Stimulated activated naive CD8-positive, alpha-beta T cell treated with anti-CD3 and anti-CD28 coated beads, Interleukin-15, Interleukin-2, amounts not matched to agents 100 U/mL and 50 U/mL, for 24 hours (primary cell): ENCODE measurements at regions not wholly inside any gene's neighbourhood (a gene's known extent, or its start where the extent isn't known, plus 50 kb on each side); places are given as distances from the start of the nearest gene placed in this dataset.

Source experiments
- ATAC-seq: fragments of 150-1000 bp; cut with Tn5 transposase; one replicate; pipeline ENCODE4 v1.10.0; 2021
- DNase-seq: peaks from one replicate; pipeline ENCODE4 v3.0.0; 2021

DNA sequence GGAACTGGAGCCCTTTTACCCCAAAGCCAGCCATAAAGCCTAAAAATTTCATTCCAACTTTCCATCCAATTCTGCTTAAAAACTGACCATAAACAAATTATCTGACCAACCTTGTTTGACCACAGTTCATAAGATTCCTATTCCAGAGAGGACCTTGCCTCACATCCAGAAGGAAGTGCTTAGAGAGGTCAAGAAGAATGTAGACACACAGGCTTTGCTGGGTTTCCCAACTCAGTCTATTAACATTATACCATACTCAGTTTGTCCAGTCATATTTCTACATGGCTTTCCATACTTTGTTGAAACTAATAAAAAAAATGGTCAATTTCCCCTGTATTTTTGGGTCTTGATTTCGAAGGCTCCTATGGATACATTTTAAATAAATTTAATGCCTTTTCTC is 1522.5 kb downstream of the ARAP2 start:
- no peak for ATAC-seq
- DNase-seq: no peak

DNA sequence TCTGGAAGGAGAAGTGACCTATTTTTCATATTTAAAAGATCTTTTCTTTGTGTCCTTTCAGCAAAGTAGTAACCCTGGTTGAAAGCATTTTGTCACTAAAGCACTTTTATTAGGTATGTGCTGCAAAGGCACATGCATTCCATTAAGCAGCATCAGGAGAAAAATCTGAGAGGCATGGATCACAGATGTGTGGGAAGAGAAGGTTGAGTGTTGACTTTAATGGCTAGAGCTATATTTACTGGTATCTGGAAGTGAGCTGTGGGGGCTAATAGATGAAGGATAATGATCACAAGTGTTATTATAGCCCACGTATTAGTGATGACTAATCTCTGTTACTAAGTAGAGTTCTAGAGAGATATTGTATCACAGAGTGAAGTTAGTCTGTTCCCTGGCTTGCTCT is 1520.7 kb downstream of the ARAP2 start:
- ATAC-seq (no peak), DNase-seq (no peak)

DNA sequence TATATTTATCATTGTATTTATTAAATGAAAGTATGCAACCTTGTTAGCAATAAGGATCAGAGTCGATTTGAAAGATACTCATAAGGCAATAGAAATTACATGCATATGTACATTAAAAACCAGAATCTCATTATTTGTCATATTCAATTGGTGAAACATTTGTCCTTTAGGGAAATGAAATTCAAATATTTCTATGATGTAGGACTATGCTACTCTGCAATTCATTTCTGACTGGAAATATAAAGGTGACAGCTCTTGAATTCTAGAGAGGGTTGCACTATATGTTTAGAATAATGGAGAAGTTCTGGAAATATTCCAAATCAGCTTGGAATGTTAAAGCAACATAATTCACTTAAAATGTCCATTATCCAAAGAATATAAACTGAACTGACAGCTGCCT is 1519.8 kb downstream of the ARAP2 start:
- no peak for ATAC-seq

DNA sequence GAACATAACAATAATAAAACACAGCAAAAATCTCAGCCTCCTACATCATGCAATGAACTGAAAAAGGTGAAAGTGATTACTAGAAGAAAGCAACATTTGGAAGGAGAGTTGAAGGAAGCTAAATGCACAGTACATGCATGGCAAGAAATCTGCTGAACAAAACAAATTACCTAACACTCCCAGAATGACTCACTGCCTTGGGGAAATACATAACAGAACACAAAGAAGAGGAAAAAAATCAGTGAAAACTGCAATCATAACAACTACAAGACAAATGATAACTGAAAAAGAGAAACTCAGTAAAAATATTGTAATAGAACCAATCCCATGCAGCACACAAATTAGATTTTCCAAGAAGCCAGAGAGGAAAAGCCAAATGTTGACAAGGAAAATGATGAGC is 1513.2 kb downstream of the ARAP2 start:
- ATAC-seq (no peak), DNase-seq (no peak)

More for the DNA sequence above, 1519.8 kb downstream of the ARAP2 start:
- no peak for DNase-seq

DNA sequence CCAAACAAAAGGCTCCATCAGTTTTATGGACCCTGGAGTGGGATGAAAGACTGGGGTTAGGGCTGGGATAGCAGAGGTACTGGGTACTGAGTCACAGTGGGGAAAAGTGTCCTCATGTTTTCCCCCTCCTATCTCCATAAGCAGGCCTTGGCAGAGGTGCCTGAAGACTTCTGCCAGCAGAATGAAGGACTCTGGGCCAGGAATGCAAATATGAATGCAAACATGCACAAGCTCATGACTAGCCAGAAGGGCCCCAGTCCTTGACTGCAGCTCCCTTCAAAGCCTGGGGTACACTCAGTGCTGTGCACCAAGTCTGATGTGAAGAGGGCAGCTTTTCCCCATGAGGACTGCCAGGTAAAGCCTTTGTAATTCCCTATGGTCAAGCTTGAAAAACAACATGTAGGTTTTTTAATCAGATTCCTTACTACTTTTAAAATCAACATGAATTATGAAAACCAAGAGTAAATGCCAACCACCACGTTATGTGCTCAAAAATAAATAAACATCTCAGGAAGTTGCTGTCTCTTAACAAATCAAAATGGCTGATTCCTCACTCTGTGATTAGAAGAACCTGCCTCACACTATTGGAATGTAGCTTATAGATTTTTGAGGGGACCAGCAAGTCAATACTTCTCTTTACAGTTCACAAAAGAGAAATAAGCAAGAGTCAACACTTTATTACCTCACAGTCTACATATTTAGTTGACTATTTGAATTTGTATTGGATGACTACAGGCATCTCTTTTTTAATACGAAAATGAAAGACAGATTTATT is 1512.0 kb downstream of the ARAP2 start:
- ATAC-seq (no peak), DNase-seq (no peak)

DNA sequence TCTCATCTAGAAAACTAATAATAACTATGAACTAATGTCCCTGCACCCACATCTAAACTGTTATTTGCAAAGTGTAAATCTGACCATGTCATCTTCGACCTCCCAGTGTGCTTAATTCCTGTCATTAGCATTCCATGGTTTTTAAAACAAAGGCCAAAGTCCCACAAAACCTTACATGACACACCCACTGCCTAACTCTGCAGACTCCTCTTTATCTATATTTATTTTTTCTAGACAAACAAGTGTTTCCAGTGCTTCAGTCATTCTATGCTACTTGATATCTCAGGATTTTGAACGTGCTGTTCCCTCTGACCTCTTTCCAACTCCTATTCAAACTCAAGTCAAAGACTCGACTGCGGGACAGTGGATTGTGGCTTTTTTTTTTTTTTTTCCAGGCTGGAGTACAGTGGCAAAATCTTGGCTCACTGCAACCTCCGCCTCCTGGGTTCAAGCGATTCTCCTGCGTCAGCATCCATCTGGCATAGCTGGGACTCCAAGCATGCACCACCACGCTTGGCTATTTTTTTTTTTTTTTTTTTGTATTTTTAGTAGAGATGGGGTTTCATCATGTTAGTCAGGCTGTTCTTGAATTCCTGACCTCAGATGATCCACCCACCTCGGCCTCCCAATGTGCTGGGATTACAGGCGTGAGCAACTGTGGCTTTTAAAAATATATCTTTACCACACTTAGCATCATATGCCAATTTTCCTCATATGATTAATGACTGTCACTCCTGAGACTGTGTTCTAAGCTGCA is 1511.0 kb downstream of the ARAP2 start:
- DNase-seq: no peak
- ATAC-seq: no peak

DNA sequence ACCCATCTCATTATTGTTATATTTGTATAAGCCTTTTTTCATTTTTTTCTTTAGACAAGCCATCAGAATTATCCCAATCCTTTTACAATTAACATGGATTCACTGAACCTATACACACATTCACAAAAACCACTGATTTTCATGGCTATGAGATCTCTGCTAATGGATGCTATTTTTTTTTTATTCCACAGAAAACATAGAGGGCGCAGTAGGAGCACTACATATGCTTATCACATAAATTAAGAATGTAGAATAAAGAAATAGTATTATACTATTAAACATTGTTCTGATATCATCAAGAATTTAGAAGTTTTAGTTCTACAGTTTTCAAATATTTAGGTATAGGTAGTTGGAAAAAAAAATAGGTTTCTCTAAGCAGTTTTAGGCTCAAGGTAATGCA is 1477.4 kb downstream of the ARAP2 start:
- ATAC-seq: no peak
- DNase-seq: no peak

DNA sequence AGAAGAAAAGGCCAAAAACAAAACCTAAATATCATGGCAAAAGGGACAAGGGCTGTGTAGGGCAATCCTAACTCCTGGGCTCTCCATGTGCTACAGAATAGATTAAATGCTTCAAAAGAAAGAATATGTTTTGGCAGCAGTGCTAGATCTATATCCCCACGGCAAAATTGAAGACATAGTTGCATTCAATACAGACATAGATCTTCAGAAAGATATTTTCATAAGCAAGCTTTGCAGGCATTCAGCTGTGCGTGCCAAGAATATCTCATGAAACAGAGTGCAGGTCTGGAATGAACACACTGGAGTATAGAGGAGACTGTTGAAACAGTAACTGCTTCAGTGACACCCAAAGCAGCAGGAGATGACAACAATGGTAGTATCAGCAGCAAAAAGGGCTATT is 1476.9 kb downstream of the ARAP2 start:
- no peak for ATAC-seq
- no peak for DNase-seq

DNA sequence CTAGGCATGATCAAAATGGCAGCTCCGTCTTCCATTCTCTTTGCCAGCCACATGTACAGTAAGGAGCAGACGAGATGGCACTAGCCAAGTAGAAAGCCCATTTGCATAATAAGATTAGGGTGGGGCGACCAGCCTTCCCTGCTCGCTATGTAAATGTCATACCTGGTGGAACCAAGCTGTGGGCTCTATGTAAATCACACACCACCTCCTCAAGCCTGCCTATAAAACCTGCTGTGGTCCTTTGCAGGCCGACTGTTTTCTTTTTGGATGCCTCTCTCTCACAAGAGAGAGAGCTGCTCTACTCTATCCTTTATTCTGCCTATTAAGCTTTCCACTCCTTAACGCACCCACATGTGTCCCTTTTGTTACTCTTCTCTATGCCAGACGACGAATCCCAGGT is 1472.7 kb downstream of the ARAP2 start:
- no peak for ATAC-seq
- DNase-seq: no peak

DNA sequence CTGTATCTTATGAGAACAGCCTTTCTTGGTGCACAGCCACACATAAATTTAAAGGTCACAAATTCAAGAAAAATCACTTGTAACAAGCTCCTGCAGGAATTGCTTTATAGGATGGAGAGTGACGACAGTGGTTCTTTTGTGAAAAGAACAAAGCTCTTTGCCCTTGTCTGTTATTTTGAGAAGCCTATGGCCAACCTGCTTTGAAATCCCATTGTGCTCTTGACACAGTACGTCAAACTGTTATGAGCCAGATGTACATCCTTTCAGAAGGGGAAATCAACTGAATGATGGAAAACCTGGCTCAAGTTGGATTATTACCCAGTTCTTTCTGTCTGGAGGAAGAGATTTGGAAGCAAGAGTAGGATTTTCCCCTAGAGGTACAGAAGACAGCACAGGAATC is 1454.2 kb downstream of the ARAP2 start:
- no peak for ATAC-seq

DNA sequence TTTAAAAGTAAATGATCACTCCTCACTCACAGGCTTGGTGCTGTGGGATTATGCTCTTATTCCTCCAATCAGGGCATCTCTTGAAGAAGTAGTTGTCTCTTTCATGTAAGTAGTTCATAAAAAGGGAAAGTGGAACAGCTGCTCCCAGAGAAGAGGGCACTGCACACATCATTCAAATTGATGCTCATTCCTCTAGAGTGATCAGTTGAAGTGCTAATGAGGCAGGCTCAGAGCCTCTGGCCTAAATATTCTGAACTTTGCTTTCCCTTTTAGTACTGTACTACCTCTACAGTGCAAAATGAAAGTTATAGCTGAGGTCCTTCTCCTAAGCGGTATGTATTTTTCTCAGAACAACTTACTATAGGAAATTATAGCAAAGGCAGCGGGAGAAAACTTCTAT is 1453.1 kb downstream of the ARAP2 start:
- no peak for DNase-seq
- no peak for ATAC-seq

More for the DNA sequence above, 1454.2 kb downstream of the ARAP2 start:
- DNase-seq: no peak

DNA sequence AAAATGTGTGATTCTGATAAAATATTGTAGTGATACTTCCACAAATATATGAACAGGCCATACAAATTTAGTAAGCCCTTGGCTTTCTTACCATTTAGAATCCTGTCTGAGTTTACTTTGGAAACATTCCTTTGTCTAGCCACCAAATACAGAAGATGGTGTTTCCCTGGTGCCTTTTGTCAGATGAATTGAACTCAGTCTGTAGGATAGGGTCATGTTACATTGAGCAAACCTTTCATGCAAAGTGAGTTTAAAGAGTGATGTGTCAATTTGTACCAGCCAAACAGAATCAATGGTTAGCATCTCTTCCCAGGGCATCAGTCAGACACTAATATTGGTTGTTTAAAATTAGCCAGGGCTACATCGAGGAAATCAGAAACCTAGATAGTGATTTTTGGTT is 1443.4 kb downstream of the ARAP2 start:
- no peak for DNase-seq
- ATAC-seq: no peak

DNA sequence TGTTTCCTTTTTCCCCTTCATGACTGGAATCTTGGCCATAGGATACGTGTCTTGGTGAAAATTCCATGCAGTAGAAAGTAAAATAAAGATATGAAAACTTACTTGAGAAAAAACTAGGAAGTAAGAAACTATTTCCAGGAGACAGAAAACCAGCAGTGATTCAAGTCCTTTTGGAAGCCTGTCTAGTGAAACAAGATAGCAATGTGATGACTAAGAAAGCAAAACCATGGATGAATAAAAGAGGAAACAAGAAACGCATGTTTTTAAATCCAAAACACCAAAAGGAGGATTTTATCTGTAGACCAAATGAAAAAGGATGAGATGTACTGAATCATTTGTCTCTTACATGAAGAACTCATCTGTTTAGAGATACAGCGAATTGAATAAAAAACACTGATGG is 1430.0 kb downstream of the ARAP2 start:
- no peak for DNase-seq
- ATAC-seq: no peak

DNA sequence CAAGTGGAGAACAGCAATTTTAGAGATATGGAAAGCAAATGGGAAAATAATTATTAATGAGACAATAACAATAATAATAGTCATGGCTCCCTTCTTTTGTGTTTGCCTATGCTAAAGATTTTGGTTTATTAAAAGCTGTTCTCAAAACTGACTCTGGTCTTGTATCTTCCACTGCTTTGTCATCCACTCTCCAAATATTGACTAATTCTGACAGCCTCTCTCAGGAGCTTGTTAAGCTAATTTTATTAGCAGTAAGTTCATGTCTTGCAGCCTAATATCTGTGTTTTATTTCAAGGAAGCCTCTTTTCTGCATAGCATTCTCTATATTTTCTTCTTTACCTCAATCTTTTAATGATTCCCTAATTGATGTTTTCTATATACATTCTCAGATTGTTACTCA is 1419.8 kb downstream of the ARAP2 start:
- DNase-seq (no peak), ATAC-seq (no peak)

DNA sequence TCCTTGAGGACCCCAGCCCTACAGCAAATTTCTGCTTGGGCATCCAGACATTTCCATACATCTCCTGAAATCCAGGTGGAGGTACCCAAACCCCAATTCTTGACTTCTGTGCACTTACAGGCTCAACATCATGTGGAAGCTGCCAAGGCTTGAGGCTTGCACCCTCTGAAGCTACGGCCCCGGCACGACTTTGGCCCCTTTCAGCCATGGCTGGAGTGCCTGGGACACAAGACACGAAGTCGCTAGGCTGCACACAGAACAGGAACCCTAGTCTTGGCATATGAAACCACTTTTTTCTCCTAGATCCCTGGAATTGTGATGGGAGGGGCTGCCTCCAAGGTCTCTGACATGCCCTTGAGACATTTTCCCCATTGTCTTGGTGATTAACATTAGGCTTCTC is 1417.7 kb downstream of the ARAP2 start:
- ATAC-seq: no peak

DNA sequence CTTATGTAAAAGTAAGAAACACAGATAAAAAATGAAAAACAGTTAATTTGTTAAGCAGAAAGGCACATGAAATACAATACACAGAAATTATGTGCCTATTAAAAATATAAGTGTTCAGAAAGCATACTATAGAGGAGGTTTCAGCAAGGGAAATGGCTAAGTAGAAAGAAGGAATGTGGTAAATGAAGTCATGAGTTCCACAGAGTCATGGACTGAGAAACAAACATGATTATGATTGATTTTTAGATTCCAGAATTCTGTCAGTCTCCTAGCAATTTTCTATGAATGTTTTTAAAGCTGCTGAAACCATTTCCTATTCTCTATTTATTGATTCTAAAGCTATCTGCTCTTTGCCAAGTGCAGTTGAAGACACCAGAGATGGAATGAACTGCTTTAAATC is 1398.4 kb downstream of the ARAP2 start:
- no peak for ATAC-seq
- DNase-seq: no peak

More for the DNA sequence above, 1417.7 kb downstream of the ARAP2 start:
- DNase-seq: no peak

DNA sequence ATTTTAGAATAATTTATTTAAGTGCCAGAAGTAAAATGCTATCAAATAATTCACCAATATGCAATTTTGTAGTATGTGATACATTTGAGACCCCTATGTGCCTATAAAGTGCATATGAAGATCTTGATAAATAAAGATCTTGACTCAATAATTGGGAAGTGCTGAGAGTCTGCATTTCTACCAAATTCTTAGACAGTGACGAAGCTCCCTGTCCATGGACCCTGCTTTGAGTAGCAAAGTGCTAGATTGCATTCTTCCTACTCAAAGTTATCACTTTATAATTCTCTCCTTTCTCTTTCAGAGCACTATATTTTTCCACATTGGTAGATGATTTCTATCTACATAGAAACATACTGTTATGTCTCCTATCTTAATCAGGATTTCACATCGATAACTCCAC is 1393.9 kb downstream of the ARAP2 start:
- DNase-seq: no peak
- no peak for ATAC-seq

DNA sequence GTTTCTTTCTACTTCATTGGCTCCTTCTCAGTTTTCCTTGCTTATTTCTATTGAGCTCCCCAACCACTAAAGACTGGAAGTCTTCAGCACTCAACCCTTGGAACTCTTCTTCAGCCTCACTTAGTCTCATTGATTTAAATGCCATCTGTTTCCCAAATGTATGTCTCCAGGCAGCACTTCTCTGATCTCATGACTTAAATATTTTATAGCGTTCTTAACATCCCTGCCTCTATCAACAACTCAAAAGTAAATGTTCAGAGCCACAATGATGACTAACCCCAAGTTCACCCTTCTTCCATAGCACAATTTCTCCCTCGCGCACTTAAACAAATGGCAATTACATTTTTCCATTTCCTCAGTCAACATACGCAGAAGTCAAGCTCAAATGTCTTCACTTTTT is 1393.3 kb downstream of the ARAP2 start:
- ATAC-seq: no peak
- DNase-seq: no peak

DNA sequence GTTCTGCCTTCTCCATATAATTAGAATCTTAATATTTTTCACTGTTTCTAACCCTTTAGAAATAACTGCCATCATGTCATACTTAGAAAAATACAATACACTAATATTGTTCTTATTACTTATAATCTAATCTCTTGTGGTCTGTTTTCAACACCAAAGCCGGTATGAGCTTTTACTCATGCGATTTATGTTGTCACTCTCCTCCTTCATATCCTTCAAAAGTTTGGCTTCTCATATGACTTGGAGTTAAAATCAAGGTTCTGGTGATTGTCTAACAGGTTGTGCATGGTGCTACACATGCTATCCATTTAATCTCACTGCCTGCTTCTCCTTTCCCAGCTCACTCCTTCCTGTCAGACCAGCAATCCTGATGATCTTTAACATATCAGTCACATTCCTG is 1392.9 kb downstream of the ARAP2 start:
- ATAC-seq: no peak

DNA sequence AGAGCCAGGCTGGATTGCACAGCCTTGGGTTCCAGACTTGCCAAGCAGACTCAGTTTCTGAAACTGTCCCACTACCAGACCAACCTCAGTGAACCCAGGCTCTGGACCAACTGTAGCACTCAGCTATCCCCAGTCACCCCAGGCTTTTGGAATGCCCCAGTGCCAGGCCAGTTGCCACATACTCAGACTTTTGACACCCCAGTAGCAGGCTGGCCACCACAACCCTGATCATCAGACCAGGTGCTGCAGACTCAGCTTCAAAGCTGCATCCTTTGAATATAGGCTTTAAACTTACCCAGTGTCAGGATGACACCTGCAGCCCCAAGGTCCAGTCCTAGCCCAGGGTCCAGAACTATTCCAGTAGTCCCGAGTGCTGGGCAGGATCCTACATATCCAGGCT is 1389.9 kb downstream of the ARAP2 start:
- no peak for DNase-seq
- no peak for ATAC-seq

More for the DNA sequence above, 1392.9 kb downstream of the ARAP2 start:
- DNase-seq: no peak

DNA sequence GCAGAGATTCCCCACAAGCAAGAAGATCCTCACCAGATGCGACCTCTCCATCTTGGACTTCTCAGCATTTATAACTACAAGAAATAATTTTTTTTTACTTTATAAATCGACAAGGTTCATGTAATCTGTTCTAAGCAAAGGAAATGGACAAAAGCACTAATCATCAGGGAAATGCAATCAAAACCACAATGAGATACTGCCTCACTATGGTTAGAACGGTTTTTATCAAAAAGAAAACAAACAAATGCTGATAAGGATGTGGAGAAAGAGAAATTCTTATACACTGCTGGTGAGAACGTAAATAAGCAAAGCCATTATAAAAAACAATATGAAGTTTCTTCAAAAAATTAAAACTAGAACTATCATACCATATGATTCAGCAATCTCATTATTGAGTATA is 1382.6 kb downstream of the ARAP2 start:
- no peak for DNase-seq
- ATAC-seq: no peak

DNA sequence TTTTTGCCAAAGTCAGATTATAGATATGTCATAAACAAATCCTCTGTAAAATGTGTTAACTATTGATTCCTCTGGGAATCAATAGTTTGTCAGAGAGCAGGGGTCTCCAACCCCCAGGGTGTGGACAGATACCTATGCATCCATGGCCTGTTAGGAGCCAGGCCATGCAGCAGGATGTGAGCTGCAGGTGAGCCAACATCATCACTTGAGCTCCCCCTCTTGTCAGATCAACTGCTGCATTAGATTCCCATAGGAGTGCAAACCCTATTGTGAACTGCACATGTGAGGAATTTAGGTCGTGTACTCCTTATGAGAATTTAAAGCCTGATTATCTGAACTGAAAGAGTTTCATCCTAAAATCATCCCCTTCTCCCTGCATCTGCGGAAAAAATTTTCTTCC is 1365.4 kb downstream of the ARAP2 start:
- ATAC-seq (no peak), DNase-seq (no peak)

DNA sequence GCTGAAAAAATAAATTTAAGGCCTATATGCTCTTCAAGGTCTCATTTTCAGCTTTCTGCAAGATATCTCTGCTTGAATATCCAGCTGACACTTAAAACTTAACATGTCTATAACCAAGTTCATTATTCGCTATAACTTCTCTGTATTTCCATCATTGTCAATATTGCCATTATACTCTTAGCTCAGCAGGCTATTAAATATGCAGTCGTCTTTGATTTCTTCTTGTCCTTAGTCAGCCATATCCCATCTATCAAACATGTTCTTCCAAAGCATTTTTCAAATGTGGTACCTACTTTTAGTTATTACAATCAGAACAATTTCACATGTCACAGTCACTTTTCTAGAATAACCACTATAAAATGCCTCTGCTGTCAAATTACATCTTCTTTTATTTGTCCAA is 1364.1 kb downstream of the ARAP2 start:
- no peak for ATAC-seq
- DNase-seq: no peak

DNA sequence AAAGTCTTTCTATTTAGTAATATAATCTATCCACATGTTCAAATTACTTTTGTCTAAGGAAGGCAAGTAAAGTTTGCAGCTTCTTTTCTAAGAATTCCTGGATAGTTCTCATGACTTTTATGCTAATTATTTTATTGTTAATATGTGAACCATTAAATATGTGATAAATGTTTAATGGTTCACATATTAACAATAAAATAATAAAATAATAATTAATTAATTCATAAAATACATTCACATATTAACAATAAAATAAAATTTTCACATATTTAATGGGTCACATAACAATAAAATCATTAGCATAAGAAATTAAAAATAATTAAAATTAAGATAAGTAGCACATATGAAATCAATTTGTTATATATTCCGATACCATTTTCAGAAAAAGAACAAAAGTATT is 1352.4 kb downstream of the ARAP2 start:
- DNase-seq (no peak), ATAC-seq (no peak)
